H9 (cell line): ENCODE measurements at regions not wholly inside any gene's neighbourhood (a gene's known extent, or its start where the extent isn't known, plus 50 kb on each side); places are given as distances from the start of the nearest gene placed in this dataset.
A peak's percentile ranks its signal among the peaks of the same experiment; 100 is the strongest.
"Not testable (repeated sequence)": the region's sequence is repeated elsewhere in the genome, so short reads cannot be mapped to it uniquely, and the experiment has no call there.

Source experiments
- DNase-seq: peaks from one replicate; pipeline ENCODE4 v3.0.0-alpha.2; 2017
- H2AFZ ChIP-seq: one replicate; pipeline ENCODE4 v1.6.1; 2013; ENCODE audit warnings: mild to moderate bottlenecking, low read length, control low read depth, moderate library complexity
- H2AK5ac ChIP-seq: 2 replicates; pipeline ENCODE4 v1.6.1; 2013; ENCODE audit warnings: low read length, control low read depth, mixed read lengths; ENCODE audit not compliant: insufficient read length
- H2BK120ac ChIP-seq: one replicate; pipeline ENCODE4 v1.6.1; 2013; ENCODE audit warnings: low read depth, mild to moderate bottlenecking, low read length, control low read depth, inconsistent platforms; ENCODE audit not compliant: poor library complexity, severe bottlenecking
- H2BK12ac ChIP-seq: 2 replicates; pipeline ENCODE4 v1.6.1; 2013; ENCODE audit warnings: low read length, control low read depth, mixed read lengths, low read depth; ENCODE audit not compliant: insufficient read length
- H2BK15ac ChIP-seq: 2 replicates; pipeline ENCODE4 v1.6.1; 2013; ENCODE audit warnings: low read depth, low read length, control low read depth
- H2BK20ac ChIP-seq: one replicate; pipeline ENCODE4 v1.6.1; 2013; ENCODE audit warnings: low read depth, mild to moderate bottlenecking, low read length, control low read depth, inconsistent platforms; ENCODE audit not compliant: poor library complexity, severe bottlenecking
- H2BK5ac ChIP-seq: 2 replicates; pipeline ENCODE4 v1.6.1; 2013; ENCODE audit warnings: low read length, control low read depth, mixed read lengths; ENCODE audit not compliant: insufficient read length
- H3K14ac ChIP-seq: 2 replicates; pipeline ENCODE4 v1.6.1; 2013; ENCODE audit warnings: low read length, control low read depth; ENCODE audit not compliant: insufficient read depth
- H3K18ac ChIP-seq: 2 replicates; pipeline ENCODE4 v1.6.1; 2013; ENCODE audit warnings: low read depth, mild to moderate bottlenecking, mixed read lengths, low read length, control low read depth; ENCODE audit not compliant: insufficient read length
- H3K23ac ChIP-seq: 2 replicates; pipeline ENCODE4 v1.6.1; 2013; ENCODE audit warnings: low read length, control low read depth, mixed read lengths, low read depth; ENCODE audit not compliant: insufficient read length
- H3K23me2 ChIP-seq: 2 replicates; pipeline ENCODE4 v1.6.1; 2013; ENCODE audit warnings: low read depth, mild to moderate bottlenecking, mixed read lengths, low read length, control low read depth; ENCODE audit not compliant: insufficient read length, poor library complexity, severe bottlenecking
- H3K27ac ChIP-seq: 2 replicates; pipeline ENCODE4 v1.5.1; 2013; ENCODE audit warnings: low read length, control low read depth, mixed read lengths, low read depth; ENCODE audit not compliant: insufficient read length
- H3K27me3 ChIP-seq: 2 replicates; pipeline ENCODE4 v1.6.1; 2013; ENCODE audit warnings: low read length, control low read depth, inconsistent platforms; ENCODE audit not compliant: insufficient read depth
- H3K4ac ChIP-seq: 2 replicates; pipeline ENCODE4 v1.6.1; 2013; ENCODE audit warnings: low read depth, mild to moderate bottlenecking, control low read depth, inconsistent platforms, low read length, moderate library complexity
- H3K4me1 ChIP-seq: 2 replicates; pipeline ENCODE4 v1.6.1; 2013; ENCODE audit warnings: low read length, control low read depth, inconsistent platforms; ENCODE audit not compliant: insufficient read depth
- H3K4me2 ChIP-seq: 2 replicates; pipeline ENCODE4 v1.6.1; 2013; ENCODE audit warnings: low read length, control low read depth, mixed read lengths; ENCODE audit not compliant: insufficient read length, insufficient read depth
- H3K56ac ChIP-seq: 2 replicates; pipeline ENCODE4 v1.6.1; 2013; ENCODE audit warnings: low read depth, mild to moderate bottlenecking, mixed read lengths, low read length, control low read depth; ENCODE audit not compliant: insufficient read length
- H3K79me1 ChIP-seq: 2 replicates; pipeline ENCODE4 v1.6.1; 2013; ENCODE audit warnings: low read depth, mild to moderate bottlenecking, moderate library complexity, low read length, control low read depth, inconsistent platforms; ENCODE audit not compliant: insufficient read depth, poor library complexity, severe bottlenecking
- H3K79me2 ChIP-seq: 2 replicates; pipeline ENCODE4 v1.6.1; 2013; ENCODE audit warnings: low read length, control low read depth, inconsistent platforms; ENCODE audit not compliant: insufficient read depth
- H3K9ac ChIP-seq: 2 replicates; pipeline ENCODE4 v1.6.1; 2013; ENCODE audit warnings: low read length, control low read depth, mixed read lengths; ENCODE audit not compliant: insufficient read length; ENCODE audit errors: extremely low read depth
- H3K9me3 ChIP-seq: one replicate; pipeline ENCODE4 v1.6.1; 2013; ENCODE audit warnings: low read depth, low read length, inconsistent platforms; ENCODE audit not compliant: control insufficient read depth
- H3T11ph ChIP-seq: one replicate; pipeline ENCODE4 v1.6.1; 2013; ENCODE audit warnings: mild to moderate bottlenecking, low read length, control low read depth, inconsistent platforms
- H4K20me1 ChIP-seq: one replicate; pipeline ENCODE4 v1.6.1; 2013; ENCODE audit not compliant: control insufficient read depth, insufficient read length, insufficient read depth
- H4K5ac ChIP-seq: 2 replicates; pipeline ENCODE4 v1.6.1; 2013; ENCODE audit warnings: low read depth, mild to moderate bottlenecking, mixed read lengths, low read length, control low read depth; ENCODE audit not compliant: insufficient read length
- H4K8ac ChIP-seq: replicated peaks from 2 replicates; pipeline ENCODE4 v1.6.1; 2013; ENCODE audit warnings: low read length, control low read depth, mixed read lengths, low read depth; ENCODE audit not compliant: insufficient read length
- H4K91ac ChIP-seq: 2 replicates; pipeline ENCODE4 v1.6.1; 2013; ENCODE audit warnings: low read depth, mild to moderate bottlenecking, moderate library complexity, mixed read lengths, low read length, control low read depth; ENCODE audit not compliant: insufficient read length
- H3K27ac Mint-ChIP-seq, 3 experiments: 2 replicates in 2 of 3; 3 replicates in 1 of 3; pipeline ENCODE4 v1.8.0; 2020 to 2021; ENCODE audit warnings: mixed read lengths in 3 of 3, mild to moderate bottlenecking in 1 of 3, moderate library complexity in 1 of 3
- H3K27me3 Mint-ChIP-seq: 2 replicates; pipeline ENCODE4 v1.8.0; 2021; ENCODE audit warnings: low read depth, mild to moderate bottlenecking, moderate library complexity, mixed read lengths
- H3K36me3 Mint-ChIP-seq, 3 experiments: 2 replicates in 2 of 3; 3 replicates in 1 of 3; pipeline ENCODE4 v1.8.0; 2020 to 2021; ENCODE audit warnings: low read depth in 3 of 3, mixed read lengths in 3 of 3; ENCODE audit not compliant: insufficient read depth in 1 of 3
- H3K4me1 Mint-ChIP-seq, 2 experiments: 2 replicates each; pipeline ENCODE4 v1.8.0; 2020; ENCODE audit warnings: mixed read lengths in 2 of 2
- H3K4me3 Mint-ChIP-seq, 2 experiments: 2 replicates in 1 of 2; 3 replicates in 1 of 2; pipeline ENCODE4 v1.8.0; 2020 to 2021; ENCODE audit warnings: mild to moderate bottlenecking in 2 of 2, mixed read lengths in 2 of 2, moderate library complexity in 1 of 2
- H3K9me3 Mint-ChIP-seq, 2 experiments: 2 replicates in 1 of 2; 3 replicates in 1 of 2; pipeline ENCODE4 v1.8.0; 2020; ENCODE audit warnings: mild to moderate bottlenecking in 2 of 2, mixed read lengths in 2 of 2, moderate library complexity in 1 of 2
- WGBS: extraction: QIAGEN DNeasy Blood & Tissue Kit; methylation state at CpG from one replicate; pipeline ENCODE4 v1.1.7; 2013; ENCODE audit warnings: missing lambda C conversion rate, low lambda C conversion rate, mixed read lengths; ENCODE audit not compliant: insufficient read length; ENCODE audit errors: extremely low coverage; 5-methylcytosine and 5-hydroxymethylcytosine counted together

- not testable (repeated sequence) for H2BK5ac ChIP-seq, H2AK5ac ChIP-seq, H2BK120ac ChIP-seq, H4K8ac ChIP-seq, H2AFZ ChIP-seq, H3K9me3 ChIP-seq, H3K9ac ChIP-seq, H4K20me1 ChIP-seq, H3K27me3 ChIP-seq, H3K56ac ChIP-seq, H3K23ac ChIP-seq, H3T11ph ChIP-seq, H3K4me2 ChIP-seq, H3K23me2 ChIP-seq, H3K79me1 ChIP-seq, H4K5ac ChIP-seq, H2BK20ac ChIP-seq, H4K91ac ChIP-seq, H3K14ac ChIP-seq, H3K4me1 ChIP-seq, H2BK15ac ChIP-seq, DNase-seq, H3K4me3 Mint-ChIP-seq, H2BK12ac ChIP-seq, H3K27ac ChIP-seq, H3K27me3 Mint-ChIP-seq, H3K4ac ChIP-seq, H3K18ac ChIP-seq, H3K79me2 ChIP-seq
- no CpG with 5 or more reads among the region's 3 CpGs for WGBS
- H3K4me1 Mint-ChIP-seq = peaks cover 21 to 25% of the 10 kb centered on the region in 2 experiments
- peaks cover 24 to 40% (median 28%) of the 10 kb centered on the region in 3 experiments for H3K36me3 Mint-ChIP-seq
- H3K9me3 Mint-ChIP-seq = peaks cover 19 to 34% of the 10 kb centered on the region in 2 experiments
- H3K27ac Mint-ChIP-seq = peak overlapping the region in 1 of 3 experiments; percentile 1; a peak in 2 of 7 replicates
These were observed 60.4 kb upstream of the NAA35 start for GRCh38 chr9:85880507-85880906.
